Stimulated activated memory B cell treated with anti-CD40 and anti-IgM and Interleukin-4, amounts not matched to agents 10 μg/mL and 1 μg/mL and 100 μg/mL, for 72 hours (primary cell): ENCODE measurements at regions not wholly inside any gene's neighbourhood (a gene's known extent, or its start where the extent isn't known, plus 50 kb on each side); places are given as distances from the start of the nearest gene placed in this dataset.

ENCODE experiments used
- ATAC-seq: fragments of 150-1000 bp; cut with Tn5 transposase; 2 replicates; pipeline ENCODE4 v1.10.0; 2021
- H3K27ac Mint-ChIP-seq: one replicate; pipeline ENCODE4 v1.8.0; 2022; ENCODE audit warnings: mild to moderate bottlenecking, mixed read lengths
- H3K27me3 Mint-ChIP-seq: one replicate; pipeline ENCODE4 v1.8.0; 2022; ENCODE audit warnings: mixed read lengths
- H3K36me3 Mint-ChIP-seq: one replicate; pipeline ENCODE4 v1.8.0; 2022; ENCODE audit warnings: mixed read lengths
- H3K4me1 Mint-ChIP-seq: one replicate; pipeline ENCODE4 v1.8.0; 2022; ENCODE audit warnings: mixed read lengths
- H3K4me3 Mint-ChIP-seq: one replicate; pipeline ENCODE4 v1.8.0; 2022; ENCODE audit warnings: mild to moderate bottlenecking, moderate library complexity, mixed read lengths
- H3K9me3 Mint-ChIP-seq: one replicate; pipeline ENCODE4 v1.8.0; 2022; ENCODE audit warnings: mixed read lengths

DNA sequence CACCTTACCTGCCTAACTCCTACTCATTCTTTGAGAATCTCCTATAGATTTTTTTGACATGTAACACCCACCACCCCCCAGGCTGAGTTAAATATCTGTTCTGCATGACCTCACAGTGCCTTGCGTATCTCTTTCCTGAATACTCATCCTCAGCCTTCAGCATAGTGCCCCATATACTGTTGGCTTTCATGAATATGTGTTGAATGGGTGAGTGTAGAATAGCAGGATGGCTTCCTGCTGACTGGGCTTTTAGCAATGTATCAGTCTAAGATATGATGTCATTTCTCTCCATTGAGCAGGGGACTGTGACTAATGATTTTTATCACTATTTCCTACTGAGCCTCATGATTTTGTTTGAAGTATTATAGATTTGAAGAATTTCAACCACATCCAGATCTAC lies 361.6 kb upstream of the MARCKS start:
- no peaks in the 10 kb centered on the region for H3K9me3 Mint-ChIP-seq
- H3K4me1 Mint-ChIP-seq: no peaks in the 10 kb centered on the region
- H3K27ac Mint-ChIP-seq: no peak overlapping the region
- H3K36me3 Mint-ChIP-seq: no peaks in the 10 kb centered on the region
- H3K27me3 Mint-ChIP-seq: no peaks in the 10 kb centered on the region
- ATAC-seq: no peak
- no peak overlapping the region for H3K4me3 Mint-ChIP-seq

DNA sequence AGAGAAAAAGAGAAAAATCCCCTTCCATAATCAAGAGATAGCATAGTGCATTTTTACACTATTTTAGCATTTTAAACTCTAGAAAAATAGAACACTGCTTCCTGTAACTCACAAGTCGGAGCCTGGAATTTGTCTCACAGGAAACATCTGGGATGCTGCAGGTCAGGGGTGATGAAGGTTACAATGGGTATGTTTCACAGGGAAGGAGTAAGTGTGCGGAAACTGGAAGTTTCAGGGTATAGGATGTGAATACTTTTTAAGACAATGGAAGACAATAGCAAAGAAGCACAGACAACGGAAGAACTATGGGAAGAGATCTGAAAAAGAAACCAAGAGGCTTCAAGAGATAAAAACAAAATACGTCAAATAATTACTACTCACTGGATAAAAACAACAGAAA lies 361.0 kb upstream of the MARCKS start:
- Mint-ChIP-seq H3K4me3 (no peak overlapping the region), H3K36me3 (no peaks in the 10 kb centered on the region), H3K4me1 (no peaks in the 10 kb centered on the region), H3K9me3 (no peaks in the 10 kb centered on the region), H3K27me3 (no peaks in the 10 kb centered on the region), H3K27ac (no peak overlapping the region)
- no peak for ATAC-seq

DNA sequence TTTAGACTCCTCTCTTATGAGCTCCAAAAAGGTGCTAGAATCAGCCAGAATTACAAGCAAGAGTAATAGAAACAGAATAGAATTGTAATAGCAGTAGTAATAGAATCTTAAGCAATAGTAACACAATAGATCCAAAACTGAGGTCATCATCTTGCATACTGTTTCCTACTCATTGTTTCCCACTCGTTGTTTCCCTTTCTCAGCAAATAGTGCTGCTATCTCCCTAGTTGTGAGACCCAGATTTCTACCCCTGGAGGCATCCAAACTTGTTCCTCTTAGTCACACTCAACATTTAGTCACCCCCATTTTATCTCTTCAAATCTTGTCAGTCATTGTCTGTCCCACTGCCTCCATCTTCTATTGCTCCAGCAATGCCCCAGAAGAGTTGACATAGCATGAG lies 356.9 kb upstream of the MARCKS start:
- Mint-ChIP-seq H3K27me3 (no peaks in the 10 kb centered on the region), H3K4me1 (no peaks in the 10 kb centered on the region), H3K4me3 (no peak overlapping the region), H3K36me3 (no peaks in the 10 kb centered on the region), H3K9me3 (no peaks in the 10 kb centered on the region), H3K27ac (no peak overlapping the region)
- no peak for ATAC-seq

DNA sequence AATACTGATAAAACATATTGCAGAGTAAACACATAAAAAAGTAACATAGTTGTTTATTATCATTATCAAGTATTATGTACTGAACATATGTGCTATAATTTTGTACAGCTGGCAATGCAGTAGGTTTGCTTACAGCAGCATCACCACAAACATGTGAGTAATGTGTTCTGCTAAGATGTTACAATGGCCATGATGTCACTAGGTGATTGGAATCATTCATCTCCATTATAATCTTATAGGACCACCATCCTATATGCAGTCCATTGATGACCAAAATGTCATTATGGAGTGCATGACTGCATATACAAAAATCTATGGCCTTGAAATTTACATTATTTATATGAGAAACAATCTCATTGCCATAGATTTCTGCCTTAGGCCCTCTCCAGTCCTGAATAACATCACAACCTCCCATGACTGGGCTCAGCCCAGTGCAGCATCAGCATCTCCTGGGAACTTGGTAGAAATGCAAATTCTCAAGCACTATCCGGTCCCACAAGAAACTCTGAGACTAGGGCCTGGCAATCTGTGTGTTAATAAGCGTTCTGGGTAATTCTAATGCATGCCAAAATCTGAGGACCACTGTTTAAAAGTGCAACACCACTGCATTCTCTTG lies 352.0 kb upstream of the MARCKS start:
- Mint-ChIP-seq H3K27ac (no peak overlapping the region), H3K4me1 (no peaks in the 10 kb centered on the region), H3K27me3 (no peaks in the 10 kb centered on the region), H3K4me3 (no peak overlapping the region), H3K9me3 (peaks cover 2% of the 10 kb centered on the region), H3K36me3 (no peaks in the 10 kb centered on the region)
- no peak for ATAC-seq

DNA sequence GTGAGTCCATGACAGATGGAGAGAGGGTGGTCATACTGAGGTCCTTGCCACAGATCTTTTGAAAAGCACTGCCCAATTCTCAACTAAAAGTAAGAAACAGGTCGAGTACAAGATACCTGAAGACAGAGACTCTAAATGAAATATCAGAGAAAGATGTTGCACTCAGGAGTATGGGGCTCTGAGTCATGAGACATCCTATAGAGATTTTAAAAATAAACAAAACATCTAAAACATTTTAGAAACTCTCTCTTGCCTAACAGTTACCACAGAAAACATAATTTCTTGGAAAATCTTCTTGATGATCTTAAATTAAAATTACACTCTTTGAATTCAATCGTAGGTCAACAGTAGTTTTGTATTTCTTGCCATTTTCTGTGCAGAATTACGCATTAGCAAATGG lies 348.9 kb upstream of the MARCKS start:
- no peaks in the 10 kb centered on the region for H3K27me3 Mint-ChIP-seq
- H3K9me3 Mint-ChIP-seq: peaks cover 5% of the 10 kb centered on the region
- no peak overlapping the region for H3K4me3 Mint-ChIP-seq
- no peak for ATAC-seq
- H3K27ac Mint-ChIP-seq: no peak overlapping the region
- H3K36me3 Mint-ChIP-seq: no peaks in the 10 kb centered on the region
- peaks cover 12% of the 10 kb centered on the region for H3K4me1 Mint-ChIP-seq

DNA sequence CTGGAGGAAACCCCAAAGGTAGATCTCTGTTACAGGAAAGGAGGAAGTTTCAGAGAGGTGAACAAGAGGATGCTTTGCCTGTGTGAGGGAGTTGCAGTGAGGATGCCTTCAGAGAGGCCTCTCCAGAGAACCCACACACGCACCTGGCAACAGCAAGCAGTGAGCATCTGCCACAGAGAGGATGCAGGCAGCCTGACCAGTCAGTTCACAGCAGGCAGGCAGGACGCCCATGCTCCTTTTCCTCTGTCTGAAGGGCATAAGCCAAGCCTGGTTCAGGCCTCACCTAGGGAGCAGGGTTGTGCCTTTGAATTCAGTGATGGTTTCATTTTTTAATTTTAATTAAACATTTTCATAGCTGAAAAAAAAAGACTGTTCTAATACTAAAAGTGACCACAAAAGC lies 346.0 kb upstream of the MARCKS start:
- no peak overlapping the region for H3K27ac Mint-ChIP-seq
- no peak overlapping the region for H3K4me3 Mint-ChIP-seq
- H3K36me3 Mint-ChIP-seq: no peaks in the 10 kb centered on the region
- no peaks in the 10 kb centered on the region for H3K27me3 Mint-ChIP-seq
- no peak for ATAC-seq
- peaks cover 5% of the 10 kb centered on the region for H3K9me3 Mint-ChIP-seq
- peaks cover 12% of the 10 kb centered on the region for H3K4me1 Mint-ChIP-seq

DNA sequence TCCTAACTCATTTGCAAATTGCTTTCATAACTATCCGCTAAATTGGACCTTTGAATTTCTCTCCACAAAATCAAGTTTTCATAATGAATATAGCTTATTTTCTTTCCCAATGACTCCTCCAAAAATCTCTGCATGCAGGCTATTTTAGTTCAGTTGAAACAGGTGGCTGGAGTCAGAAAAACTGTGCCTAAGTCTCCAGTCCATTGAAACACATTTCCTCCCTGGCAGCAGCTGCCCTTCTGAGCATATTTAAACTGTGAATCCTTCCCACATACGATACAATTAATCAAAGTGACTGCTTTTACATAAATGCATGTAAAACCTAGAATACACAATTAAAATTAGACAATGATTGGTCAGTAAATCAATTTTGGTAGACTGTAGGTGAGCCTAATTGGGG lies 344.6 kb upstream of the MARCKS start:
- no peak overlapping the region for H3K27ac Mint-ChIP-seq
- H3K4me3 Mint-ChIP-seq: no peak overlapping the region
- peaks cover 5% of the 10 kb centered on the region for H3K9me3 Mint-ChIP-seq
- ATAC-seq: no peak
- H3K4me1 Mint-ChIP-seq: peaks cover 12% of the 10 kb centered on the region
- no peaks in the 10 kb centered on the region for H3K36me3 Mint-ChIP-seq
- H3K27me3 Mint-ChIP-seq: no peaks in the 10 kb centered on the region

DNA sequence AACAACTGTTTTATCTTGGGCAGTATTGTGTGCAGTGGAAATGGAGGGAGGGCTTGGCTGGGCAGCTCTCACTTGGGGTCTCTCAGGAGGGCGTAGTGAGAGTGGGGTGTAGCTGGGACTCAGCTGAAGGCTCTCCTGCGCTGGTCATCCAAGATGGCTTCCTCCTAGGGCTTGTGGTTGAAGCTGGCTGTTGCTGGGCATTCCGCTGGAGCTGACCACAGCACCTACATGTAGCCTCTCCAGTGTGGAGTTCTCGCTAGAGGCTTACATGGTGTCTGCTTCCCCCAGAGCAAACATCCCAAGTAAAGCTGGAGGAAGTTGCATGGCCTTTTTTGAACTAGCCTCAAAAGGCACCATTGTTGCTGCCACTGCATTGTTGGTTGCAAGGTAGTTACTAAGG lies 344.1 kb upstream of the MARCKS start:
- Mint-ChIP-seq H3K4me3 (no peak overlapping the region), H3K27me3 (no peaks in the 10 kb centered on the region), H3K36me3 (no peaks in the 10 kb centered on the region), H3K4me1 (peaks cover 12% of the 10 kb centered on the region), H3K27ac (no peak overlapping the region), H3K9me3 (peaks cover 5% of the 10 kb centered on the region)
- no peak for ATAC-seq

DNA sequence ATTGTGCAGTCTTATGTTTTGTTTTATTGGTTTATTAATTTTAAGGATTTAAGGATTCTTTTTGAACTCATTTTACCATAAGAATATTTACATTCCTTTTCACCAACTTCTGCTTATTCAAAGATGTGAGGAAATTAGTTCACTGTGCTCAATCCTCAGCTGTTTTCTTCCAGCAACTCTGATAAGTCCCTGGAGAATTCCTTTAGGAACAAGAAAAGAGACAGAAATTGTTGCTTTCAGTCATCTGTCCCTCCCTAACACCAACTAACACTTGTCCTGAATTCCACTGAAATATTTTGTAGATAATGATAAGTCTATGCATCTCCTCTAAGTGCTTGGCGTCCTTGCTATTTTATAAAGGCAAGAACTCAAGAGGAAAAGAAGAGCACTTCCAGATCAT lies 334.8 kb upstream of the MARCKS start:
- Mint-ChIP-seq H3K4me1 (no peaks in the 10 kb centered on the region), H3K27me3 (no peaks in the 10 kb centered on the region), H3K9me3 (no peaks in the 10 kb centered on the region), H3K36me3 (no peaks in the 10 kb centered on the region), H3K4me3 (no peak overlapping the region), H3K27ac (no peak overlapping the region)
- no peak for ATAC-seq

DNA sequence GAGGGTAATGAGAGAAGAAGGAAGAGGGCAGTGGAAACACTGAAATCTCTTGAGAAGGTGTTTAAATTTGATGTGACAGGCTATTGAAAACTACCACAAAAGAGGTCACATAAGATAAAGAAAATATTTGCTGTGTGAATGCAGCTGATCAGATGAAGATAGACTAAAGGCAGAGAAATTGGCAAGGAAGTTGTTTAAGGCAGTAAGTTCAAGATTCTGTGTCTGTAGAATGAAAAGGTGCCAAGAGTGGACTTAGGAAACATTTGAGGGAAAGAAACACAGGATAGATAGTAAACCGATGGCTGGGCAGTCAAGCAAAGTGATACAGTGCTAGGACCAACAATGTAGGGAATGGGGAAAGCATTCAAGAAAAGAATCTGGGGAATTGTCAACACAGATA lies 332.3 kb upstream of the MARCKS start:
- Mint-ChIP-seq H3K9me3 (no peaks in the 10 kb centered on the region), H3K4me3 (no peak overlapping the region), H3K4me1 (no peaks in the 10 kb centered on the region), H3K27me3 (no peaks in the 10 kb centered on the region), H3K27ac (no peak overlapping the region), H3K36me3 (no peaks in the 10 kb centered on the region)
- ATAC-seq: no peak

DNA sequence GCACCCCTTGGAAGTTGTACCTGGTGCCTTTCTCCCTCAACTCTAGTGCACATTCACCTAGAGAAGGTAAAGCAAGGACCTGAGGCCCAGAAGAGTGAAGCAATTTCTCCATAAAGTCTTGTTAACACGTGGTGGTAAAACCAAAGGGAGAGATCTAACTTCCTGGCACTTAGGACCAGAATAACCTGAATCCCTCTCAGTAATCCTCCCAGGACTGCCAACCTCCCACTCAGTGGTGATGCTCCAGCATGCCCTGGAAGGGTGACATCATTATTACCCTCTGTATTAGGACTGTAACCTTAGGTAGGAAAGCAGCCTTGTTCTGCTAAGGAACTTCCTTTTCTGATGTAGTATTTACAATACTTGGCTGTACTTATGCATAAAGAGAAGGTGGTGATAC lies 330.6 kb upstream of the MARCKS start:
- Mint-ChIP-seq H3K4me1 (no peaks in the 10 kb centered on the region), H3K36me3 (no peaks in the 10 kb centered on the region)
- no peak for ATAC-seq

DNA sequence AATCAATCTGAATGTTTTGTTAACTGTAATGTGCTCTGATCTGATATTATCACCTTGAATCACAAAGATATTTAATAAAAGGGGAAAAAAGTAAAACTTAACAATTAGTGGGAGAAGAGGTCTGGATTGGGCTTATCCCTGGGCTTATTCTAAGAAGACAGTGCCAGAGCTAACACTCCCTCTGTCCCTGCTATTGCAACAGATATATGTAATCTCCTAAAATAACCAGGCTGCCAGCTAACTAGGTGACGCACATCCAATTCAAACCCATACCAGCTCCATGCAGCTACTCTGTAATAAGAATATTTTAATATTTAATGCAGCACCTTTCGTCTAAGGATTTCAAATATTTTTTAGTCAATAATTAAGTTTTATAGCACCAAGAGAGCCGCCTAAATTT lies 330.1 kb upstream of the MARCKS start:
- Mint-ChIP-seq H3K27me3 (no peaks in the 10 kb centered on the region), H3K4me3 (no peak overlapping the region), H3K36me3 (no peaks in the 10 kb centered on the region), H3K4me1 (no peaks in the 10 kb centered on the region), H3K9me3 (no peaks in the 10 kb centered on the region), H3K27ac (no peak overlapping the region)
- ATAC-seq: no peak

More for the DNA sequence above, 330.6 kb upstream of the MARCKS start:
- no peaks in the 10 kb centered on the region for H3K9me3 Mint-ChIP-seq
- no peak overlapping the region for H3K27ac Mint-ChIP-seq
- no peak overlapping the region for H3K4me3 Mint-ChIP-seq
- no peaks in the 10 kb centered on the region for H3K27me3 Mint-ChIP-seq

DNA sequence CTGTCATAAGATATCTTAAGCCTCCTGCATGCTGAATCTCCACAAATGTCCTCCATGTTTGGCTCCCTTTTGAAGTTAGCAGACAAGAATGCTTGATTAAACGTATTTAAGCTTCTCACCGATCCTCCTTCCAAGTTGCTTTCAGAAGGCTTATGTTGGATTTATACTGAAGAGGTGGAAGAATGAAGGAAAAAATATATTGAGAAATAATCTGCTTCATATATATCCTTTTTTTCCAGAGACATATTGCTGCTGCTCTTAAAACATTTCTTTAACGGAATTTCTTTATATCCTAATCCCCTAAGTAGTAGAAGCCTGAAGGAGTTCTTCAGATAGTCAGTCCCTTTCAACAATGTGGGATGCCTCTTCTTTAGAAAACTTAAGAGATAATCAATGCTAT lies 329.0 kb upstream of the MARCKS start:
- ATAC-seq: no peak
- no peak overlapping the region for H3K4me3 Mint-ChIP-seq
- H3K4me1 Mint-ChIP-seq: no peaks in the 10 kb centered on the region

DNA sequence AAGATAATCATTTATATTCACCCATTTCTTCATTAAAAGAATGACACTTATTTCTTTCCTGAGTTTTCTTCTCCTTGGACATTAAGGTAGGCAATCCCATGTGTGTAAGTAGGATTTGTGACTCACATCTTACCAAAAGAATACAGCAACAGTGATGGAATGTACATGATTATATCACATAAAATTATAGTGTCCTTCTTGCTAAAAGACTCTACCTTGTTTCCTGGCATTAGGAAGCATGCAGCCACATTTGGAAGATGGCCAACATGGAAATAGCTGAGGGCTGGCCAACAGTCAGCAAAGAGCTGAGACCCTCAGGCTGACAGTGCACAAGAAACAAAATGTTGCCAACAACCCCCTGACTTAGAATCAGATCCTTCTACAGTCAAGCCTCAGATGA lies 327.9 kb upstream of the MARCKS start:
- no peak overlapping the region for H3K27ac Mint-ChIP-seq
- H3K36me3 Mint-ChIP-seq: no peaks in the 10 kb centered on the region
- H3K9me3 Mint-ChIP-seq: no peaks in the 10 kb centered on the region
- H3K27me3 Mint-ChIP-seq: no peaks in the 10 kb centered on the region
- no peaks in the 10 kb centered on the region for H3K4me1 Mint-ChIP-seq
- no peak for ATAC-seq
- no peak overlapping the region for H3K4me3 Mint-ChIP-seq

More for the DNA sequence above, 329.0 kb upstream of the MARCKS start:
- Mint-ChIP-seq H3K27ac (no peak overlapping the region), H3K9me3 (no peaks in the 10 kb centered on the region), H3K27me3 (no peaks in the 10 kb centered on the region), H3K36me3 (no peaks in the 10 kb centered on the region)

DNA sequence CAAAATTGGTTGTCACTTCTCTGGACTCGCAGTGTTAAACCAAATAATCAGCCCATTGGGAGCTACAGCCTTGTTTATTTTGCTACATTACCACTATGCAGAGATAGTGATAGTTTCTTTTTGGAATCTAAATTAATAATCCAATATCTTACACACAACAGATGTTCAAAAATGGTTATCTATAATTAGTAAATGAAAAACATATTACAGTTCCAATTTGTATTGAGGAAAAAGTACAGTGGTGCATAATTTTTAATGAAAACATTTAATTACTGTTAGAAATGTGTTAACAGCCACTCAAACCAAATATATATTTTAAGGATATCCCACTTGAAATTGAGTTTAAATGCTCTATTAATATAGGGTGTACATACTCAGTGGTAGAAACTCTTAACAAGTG lies 327.3 kb upstream of the MARCKS start:
- ATAC-seq: no peak
- Mint-ChIP-seq H3K27ac (no peak overlapping the region), H3K9me3 (no peaks in the 10 kb centered on the region), H3K4me3 (no peak overlapping the region), H3K27me3 (no peaks in the 10 kb centered on the region), H3K4me1 (no peaks in the 10 kb centered on the region), H3K36me3 (no peaks in the 10 kb centered on the region)

DNA sequence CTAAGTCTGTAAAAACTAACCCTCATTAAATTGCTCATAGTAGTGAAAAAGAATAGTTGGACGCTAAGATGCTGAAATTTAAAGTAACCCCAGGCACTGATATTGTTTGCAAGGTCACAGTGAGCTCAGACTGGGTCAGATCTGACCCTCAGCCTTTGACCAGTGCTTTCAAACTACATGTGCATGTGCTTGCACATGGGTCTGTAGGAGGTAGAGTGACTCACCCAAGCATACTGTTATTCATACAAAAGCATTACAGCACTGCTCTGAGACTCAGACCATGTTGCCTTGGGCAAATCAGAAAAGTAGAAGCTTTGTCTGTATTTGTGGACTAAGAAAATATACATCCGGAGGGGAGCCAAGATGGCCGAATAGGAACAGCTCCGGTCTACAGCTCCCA lies 326.4 kb upstream of the MARCKS start:
- Mint-ChIP-seq H3K27me3 (no peaks in the 10 kb centered on the region), H3K9me3 (no peaks in the 10 kb centered on the region)
- ATAC-seq: no peak

DNA sequence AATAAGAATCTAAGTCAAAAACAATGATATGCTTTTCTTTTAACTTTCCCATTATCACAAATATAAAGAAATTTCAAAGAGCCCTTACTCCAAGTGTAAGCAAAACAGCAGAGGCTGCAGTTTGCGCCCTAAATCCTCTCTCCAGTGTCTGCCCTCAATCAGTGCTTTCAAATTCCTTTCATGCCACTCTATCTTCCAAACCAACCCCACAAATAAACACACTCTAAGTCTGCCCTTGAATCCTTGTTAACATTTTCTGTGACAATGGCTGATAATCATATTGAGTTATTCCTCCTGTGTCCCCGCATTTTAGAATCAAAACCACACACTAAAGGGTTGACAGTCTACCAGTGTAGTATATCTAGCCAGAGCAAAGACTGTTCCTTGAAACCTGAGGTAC lies 317.9 kb upstream of the MARCKS start:
- H3K36me3 Mint-ChIP-seq: no peaks in the 10 kb centered on the region
- H3K4me1 Mint-ChIP-seq: no peaks in the 10 kb centered on the region
- ATAC-seq: no peak
- H3K9me3 Mint-ChIP-seq: no peaks in the 10 kb centered on the region
- no peak overlapping the region for H3K27ac Mint-ChIP-seq
- H3K27me3 Mint-ChIP-seq: no peaks in the 10 kb centered on the region
- H3K4me3 Mint-ChIP-seq: no peak overlapping the region

More for the DNA sequence above, 326.4 kb upstream of the MARCKS start:
- H3K4me3 Mint-ChIP-seq: no peak overlapping the region
- H3K4me1 Mint-ChIP-seq: no peaks in the 10 kb centered on the region
- no peak overlapping the region for H3K27ac Mint-ChIP-seq
- H3K36me3 Mint-ChIP-seq: no peaks in the 10 kb centered on the region
